ENCODE measurements at regions not wholly inside any gene's neighbourhood (a gene's known extent, or its start where the extent isn't known, plus 50 kb on each side); places are given as distances from the start of the nearest gene placed in this dataset.
"Not testable (repeated sequence)": the region's sequence is repeated elsewhere in the genome, so short reads cannot be mapped to it uniquely, and the experiment has no call there.

- no peak overlapping the region for H3K27ac Mint-ChIP-seq
- H3K9me3 Mint-ChIP-seq, result no peaks in the 10 kb centered on the region
- no peaks in the 10 kb centered on the region for H3K4me1 Mint-ChIP-seq (ENCODE audit: low read depth)
- H3K27me3 Mint-ChIP-seq (ENCODE audit: low read depth), result no peaks in the 10 kb centered on the region
- H3K36me3 Mint-ChIP-seq (ENCODE audit: low read depth), result no peaks in the 10 kb centered on the region
- intact Hi-C loops (cut with micrococcal nuclease), result no loop called here
- no peak overlapping the region for H3K4me3 Mint-ChIP-seq (ENCODE audit: low read depth)
- DNase-seq (ENCODE audit: low spot score), result no peak
Measured at GRCh38 chr14:49249022-49249421, 337.2 kb downstream of the RPS29 start.

DNA sequence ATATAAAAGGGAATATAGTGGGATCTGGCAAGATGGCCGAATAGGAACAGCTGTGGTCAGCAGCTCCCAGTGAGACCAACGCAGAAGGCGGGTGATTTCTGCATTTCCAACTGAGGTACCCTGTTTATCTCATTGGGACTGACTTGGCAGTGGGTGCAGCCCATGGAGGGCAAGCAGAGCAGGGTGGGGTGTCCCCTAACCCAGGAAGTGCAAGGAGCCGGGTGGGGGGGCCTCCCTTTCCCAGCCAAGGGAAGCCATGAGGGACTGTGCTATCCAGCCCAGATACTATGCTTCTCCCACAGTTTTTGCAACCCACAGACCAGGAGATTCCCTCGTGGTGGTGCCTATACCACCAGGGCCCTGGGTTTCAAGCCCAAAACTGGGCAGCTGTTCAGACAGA is 342.4 kb downstream of the RPS29 start:
- H3K36me3 Mint-ChIP-seq (ENCODE audit: low read depth); H3K27me3 Mint-ChIP-seq (ENCODE audit: low read depth); DNase-seq (ENCODE audit: low spot score); intact Hi-C loops (cut with micrococcal nuclease); H3K4me3 Mint-ChIP-seq (ENCODE audit: low read depth); H3K27ac Mint-ChIP-seq; H3K4me1 Mint-ChIP-seq (ENCODE audit: low read depth); H3K9me3 Mint-ChIP-seq: not testable (repeated sequence)

DNA sequence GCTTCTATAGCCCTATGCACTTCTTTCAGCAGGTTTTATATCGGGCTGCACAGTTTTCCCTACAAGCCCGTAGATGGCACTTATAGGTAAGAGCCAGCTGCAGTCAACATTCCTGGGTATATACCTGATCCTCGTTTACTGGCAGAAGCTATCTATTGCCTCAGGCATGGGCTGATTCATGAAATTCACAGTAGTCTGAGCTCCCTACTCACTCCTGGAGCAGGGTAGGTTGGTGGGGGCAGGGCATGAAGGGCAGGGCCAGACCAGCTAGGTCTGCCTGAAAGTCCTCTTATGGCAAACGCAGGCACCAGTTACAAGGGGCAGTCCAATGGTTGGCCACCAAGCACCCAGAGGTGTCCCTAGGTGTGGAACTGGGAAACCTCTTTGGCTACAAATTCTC is 345.8 kb downstream of the RPS29 start:
- DNase-seq (ENCODE audit: low spot score), result no peak
- no peaks in the 10 kb centered on the region for H3K27me3 Mint-ChIP-seq (ENCODE audit: low read depth)
- H3K36me3 Mint-ChIP-seq (ENCODE audit: low read depth), result no peaks in the 10 kb centered on the region
- intact Hi-C loops (cut with micrococcal nuclease), result no loop called here
- no peak overlapping the region for H3K4me3 Mint-ChIP-seq (ENCODE audit: low read depth)
- no peaks in the 10 kb centered on the region for H3K4me1 Mint-ChIP-seq (ENCODE audit: low read depth)
- no peak overlapping the region for H3K27ac Mint-ChIP-seq
- H3K9me3 Mint-ChIP-seq, result peaks cover 35% of the 10 kb centered on the region

DNA sequence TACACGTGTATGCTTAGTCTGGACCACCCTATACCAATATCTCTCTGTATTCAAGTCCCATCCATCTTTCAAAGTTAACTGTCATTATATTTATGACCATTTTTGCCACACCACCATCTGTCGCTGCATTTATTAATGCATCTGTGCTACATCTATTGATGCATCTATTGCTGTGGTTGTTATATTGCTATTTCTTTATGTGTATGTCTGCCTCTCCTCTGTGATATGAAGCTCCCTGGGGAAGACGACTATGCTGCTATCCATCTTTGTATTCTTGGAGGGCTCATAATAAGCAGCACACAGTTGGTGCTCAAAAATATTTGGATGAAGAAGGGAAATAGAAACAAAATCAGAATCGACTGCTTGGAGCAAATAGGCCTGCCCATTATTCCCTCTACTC is 357.6 kb downstream of the RPS29 start:
- Mint-ChIP-seq H3K27ac (no peak overlapping the region), H3K4me1 (ENCODE audit: low read depth) (no peaks in the 10 kb centered on the region), H3K36me3 (ENCODE audit: low read depth) (no peaks in the 10 kb centered on the region), H3K27me3 (ENCODE audit: low read depth) (no peaks in the 10 kb centered on the region), H3K9me3 (no peaks in the 10 kb centered on the region), H3K4me3 (ENCODE audit: low read depth) (no peak overlapping the region)
- DNase-seq (ENCODE audit: low spot score), result no peak
- intact Hi-C loops (cut with micrococcal nuclease), result no loop called here

DNA sequence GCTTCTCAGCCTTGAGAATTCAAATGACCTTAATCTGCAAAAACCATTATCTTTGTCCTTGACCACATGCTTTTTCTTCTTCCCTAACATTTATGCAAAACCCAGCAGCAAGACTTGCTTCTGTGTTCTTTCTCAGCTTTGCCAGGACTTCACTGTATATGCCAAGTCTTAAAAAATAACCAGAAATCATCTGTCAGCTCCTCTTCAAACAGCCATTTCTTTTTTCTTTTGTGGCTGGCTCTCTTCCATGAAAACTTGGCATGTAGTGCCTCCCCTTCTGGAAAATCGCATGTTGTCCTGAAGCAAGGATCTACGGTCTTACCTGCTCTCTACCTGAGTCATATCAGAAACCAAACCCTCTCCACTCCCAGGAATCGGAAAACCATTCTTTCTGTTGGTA is 364.9 kb downstream of the RPS29 start:
- intact Hi-C loops (cut with micrococcal nuclease), result no loop called here
- no peak for DNase-seq (ENCODE audit: low spot score)
- Mint-ChIP-seq H3K27ac (no peak overlapping the region), H3K4me3 (ENCODE audit: low read depth) (no peak overlapping the region), H3K36me3 (ENCODE audit: low read depth) (no peaks in the 10 kb centered on the region), H3K9me3 (no peaks in the 10 kb centered on the region), H3K4me1 (ENCODE audit: low read depth) (no peaks in the 10 kb centered on the region), H3K27me3 (ENCODE audit: low read depth) (no peaks in the 10 kb centered on the region)

GRCh38 chr14:49220492-49220891 is 365.7 kb downstream of the RPS29 start:
- Mint-ChIP-seq H3K27me3 (ENCODE audit: low read depth) (no peaks in the 10 kb centered on the region), H3K36me3 (ENCODE audit: low read depth) (no peaks in the 10 kb centered on the region), H3K4me3 (ENCODE audit: low read depth) (no peak overlapping the region), H3K4me1 (ENCODE audit: low read depth) (no peaks in the 10 kb centered on the region), H3K27ac (no peak overlapping the region), H3K9me3 (no peaks in the 10 kb centered on the region)
- intact Hi-C loops (cut with micrococcal nuclease), result no loop called here
- DNase-seq (ENCODE audit: low spot score), result no peak

GRCh38 chr14:49218436-49219092 is 367.6 kb downstream of the RPS29 start:
- Mint-ChIP-seq H3K9me3 (no peaks in the 10 kb centered on the region), H3K4me1 (ENCODE audit: low read depth) (no peaks in the 10 kb centered on the region), H3K36me3 (ENCODE audit: low read depth) (no peaks in the 10 kb centered on the region), H3K27me3 (ENCODE audit: low read depth) (no peaks in the 10 kb centered on the region), H3K4me3 (ENCODE audit: low read depth) (no peak overlapping the region), H3K27ac (no peak overlapping the region)
- intact Hi-C loops (cut with micrococcal nuclease), result no loop called here
- no peak for DNase-seq (ENCODE audit: low spot score)

- no peaks in the 10 kb centered on the region for H3K4me1 Mint-ChIP-seq (ENCODE audit: low read depth)
- no peaks in the 10 kb centered on the region for H3K9me3 Mint-ChIP-seq
- H3K27ac Mint-ChIP-seq, result no peak overlapping the region
- DNase-seq (ENCODE audit: low spot score), result no peak
- intact Hi-C loops (cut with micrococcal nuclease), result no loop called here
- no peak overlapping the region for H3K4me3 Mint-ChIP-seq (ENCODE audit: low read depth)
- no peaks in the 10 kb centered on the region for H3K36me3 Mint-ChIP-seq (ENCODE audit: low read depth)
- H3K27me3 Mint-ChIP-seq (ENCODE audit: low read depth), result no peaks in the 10 kb centered on the region
Measured at GRCh38 chr14:49212721-49213120, 373.5 kb downstream of the RPS29 start.

- no peaks in the 10 kb centered on the region for H3K36me3 Mint-ChIP-seq (ENCODE audit: low read depth)
Measured at GRCh38 chr14:49209416-49209815, 376.8 kb downstream of the RPS29 start.

DNA sequence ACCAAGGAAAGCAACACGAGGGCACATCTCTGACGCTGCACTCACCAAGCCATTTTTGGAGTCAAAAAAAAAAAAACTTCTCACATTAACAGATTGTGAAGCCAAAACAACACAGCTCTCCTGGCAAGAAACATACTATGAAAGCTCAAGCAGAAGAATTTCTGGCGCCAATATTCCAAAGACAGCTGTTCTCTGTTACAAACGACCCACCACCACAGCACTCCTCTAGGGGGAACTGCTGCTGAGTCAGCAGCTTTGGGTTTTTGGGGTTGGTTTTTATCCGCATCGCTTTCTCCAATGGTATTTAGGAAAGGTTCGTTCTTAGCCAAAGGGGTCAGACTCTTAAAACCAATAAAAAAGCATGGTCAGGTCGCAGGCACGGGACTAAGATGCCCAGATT is 379.4 kb downstream of the RPS29 start:
- H3K4me3 Mint-ChIP-seq (ENCODE audit: low read depth), result no peak overlapping the region
- no peak for DNase-seq (ENCODE audit: low spot score)
- H3K27ac Mint-ChIP-seq, result no peak overlapping the region
- H3K4me1 Mint-ChIP-seq (ENCODE audit: low read depth), result no peaks in the 10 kb centered on the region
- H3K36me3 Mint-ChIP-seq (ENCODE audit: low read depth), result no peaks in the 10 kb centered on the region
- no peaks in the 10 kb centered on the region for H3K27me3 Mint-ChIP-seq (ENCODE audit: low read depth)
- intact Hi-C loops (cut with micrococcal nuclease), result no loop called here
- H3K9me3 Mint-ChIP-seq, result no peaks in the 10 kb centered on the region

More at GRCh38 chr14:49209416-49209815, 376.8 kb downstream of the RPS29 start:
- Mint-ChIP-seq H3K27me3 (ENCODE audit: low read depth) (no peaks in the 10 kb centered on the region), H3K4me3 (ENCODE audit: low read depth) (no peak overlapping the region), H3K27ac (no peak overlapping the region), H3K9me3 (no peaks in the 10 kb centered on the region), H3K4me1 (ENCODE audit: low read depth) (no peaks in the 10 kb centered on the region)
- intact Hi-C loops (cut with micrococcal nuclease), result no loop called here
- no peak for DNase-seq (ENCODE audit: low spot score)

DNA sequence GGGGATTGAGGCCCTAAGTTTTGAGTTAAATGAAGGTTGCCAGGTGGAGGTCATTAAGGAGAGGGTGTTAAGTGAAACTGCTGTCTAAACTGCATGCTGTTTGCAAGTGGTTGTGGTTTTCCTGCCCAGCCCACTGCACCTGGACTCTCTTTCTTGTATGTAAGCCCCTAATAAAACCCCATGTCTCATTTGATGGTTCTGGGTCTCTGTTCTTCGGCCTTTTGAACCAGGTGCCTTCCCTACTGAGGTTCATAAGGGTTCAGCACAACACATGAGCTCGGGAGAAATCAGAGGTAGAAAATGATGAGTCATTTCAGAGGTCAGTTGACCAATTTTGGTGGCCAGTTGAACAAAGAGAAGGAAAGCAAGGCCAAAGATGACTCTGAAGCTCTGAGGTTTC is 382.5 kb downstream of the RPS29 start:
- Mint-ChIP-seq H3K27me3 (ENCODE audit: low read depth) (no peaks in the 10 kb centered on the region), H3K4me1 (ENCODE audit: low read depth) (no peaks in the 10 kb centered on the region), H3K27ac (no peak overlapping the region), H3K36me3 (ENCODE audit: low read depth) (no peaks in the 10 kb centered on the region), H3K9me3 (no peaks in the 10 kb centered on the region), H3K4me3 (ENCODE audit: low read depth) (no peak overlapping the region)
- intact Hi-C loops (cut with micrococcal nuclease), result no loop called here
- DNase-seq (ENCODE audit: low spot score), result no peak

GRCh38 chr14:49199159-49199558 is 387.0 kb downstream of the RPS29 start:
- Mint-ChIP-seq H3K27ac (no peak overlapping the region), H3K4me3 (ENCODE audit: low read depth) (no peak overlapping the region), H3K4me1 (ENCODE audit: low read depth) (no peaks in the 10 kb centered on the region), H3K27me3 (ENCODE audit: low read depth) (no peaks in the 10 kb centered on the region), H3K9me3 (no peaks in the 10 kb centered on the region), H3K36me3 (ENCODE audit: low read depth) (no peaks in the 10 kb centered on the region)
- DNase-seq (ENCODE audit: low spot score), result no peak
- intact Hi-C loops (cut with micrococcal nuclease), result no loop called here

DNA sequence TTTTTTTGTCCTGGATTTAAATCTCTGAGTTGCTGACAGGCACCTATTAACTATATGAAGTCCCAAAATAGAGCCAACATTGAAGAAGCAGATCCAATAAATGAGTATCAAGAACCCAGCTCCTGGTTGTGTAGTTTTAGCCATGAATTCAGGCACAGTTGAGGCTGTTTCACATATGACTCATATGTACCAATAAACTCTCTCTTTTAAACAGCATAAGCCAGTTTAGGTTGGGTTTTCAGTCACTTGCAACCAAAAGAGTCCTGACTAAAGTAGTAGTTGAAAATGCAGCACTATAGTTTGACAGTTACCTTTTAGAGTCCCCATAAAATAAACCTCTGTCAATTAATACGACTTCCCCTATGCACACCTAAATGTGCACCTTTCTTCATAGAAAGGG is 389.9 kb downstream of the RPS29 start:
- intact Hi-C loops (cut with micrococcal nuclease), result no loop called here
- Mint-ChIP-seq H3K4me3 (ENCODE audit: low read depth) (no peak overlapping the region), H3K27me3 (ENCODE audit: low read depth) (no peaks in the 10 kb centered on the region), H3K36me3 (ENCODE audit: low read depth) (no peaks in the 10 kb centered on the region), H3K27ac (no peak overlapping the region), H3K9me3 (no peaks in the 10 kb centered on the region), H3K4me1 (ENCODE audit: low read depth) (no peaks in the 10 kb centered on the region)
- no peak for DNase-seq (ENCODE audit: low spot score)

- H3K27me3 Mint-ChIP-seq (ENCODE audit: low read depth), result no peaks in the 10 kb centered on the region
- intact Hi-C loops (cut with micrococcal nuclease), result no loop called here
- DNase-seq (ENCODE audit: low spot score), result no peak
- H3K27ac Mint-ChIP-seq, result no peak overlapping the region
- H3K9me3 Mint-ChIP-seq, result no peaks in the 10 kb centered on the region
- H3K4me3 Mint-ChIP-seq (ENCODE audit: low read depth), result no peak overlapping the region
- no peaks in the 10 kb centered on the region for H3K4me1 Mint-ChIP-seq (ENCODE audit: low read depth)
- H3K36me3 Mint-ChIP-seq (ENCODE audit: low read depth), result no peaks in the 10 kb centered on the region
Measured at GRCh38 chr14:49194067-49194466, 392.1 kb downstream of the RPS29 start.
